HCT116 (cell line): ENCODE measurements at regions not wholly inside any gene's neighbourhood (a gene's known extent, or its start where the extent isn't known, plus 50 kb on each side); places are given as distances from the start of the nearest gene placed in this dataset.

Experiments
- ATAC-seq: fragments of 200-7000 bp; cut with Tn5 transposase; 2 replicates; pipeline ENCODE4 v1.9.1; 2020; ENCODE audit warnings: mild to moderate bottlenecking, moderate library complexity
- BruUV-seq: library from RNA; stranded (reverse); fragments of 400-500 nt; replicated peaks from 2 replicates; lab custom pipeline; 2021; lab: Mats Ljungman, UMichigan
- CTCF ChIA-PET: fragments of 300-600 bp; sonication (Branson Sonifier 250); formaldehyde crosslinking; loops from one replicate; lab custom pipeline; 2021; ENCODE audit warnings: antibody characterized with exemption; lab: Charles Lee
- POLR2A ChIA-PET: fragments of 300-600, 350-600 bp; sonication (Branson Sonifier 250); formaldehyde crosslinking; loops from one replicate; lab custom pipeline; 2021; ENCODE audit warnings: antibody characterized with exemption; lab: Charles Lee
- RAD21 ChIA-PET, 2 experiments: fragments of 300-600 bp; sonication (Branson Sonifier 250); formaldehyde crosslinking; loops; one replicate each; lab custom pipeline; 2023; ENCODE audit warnings: low total read pairs in 2 of 2; ENCODE audit not compliant: uncharacterized antibody in 2 of 2, unreplicated experiment in 2 of 2, low non-redundant PET in 1 of 2; lab: Charles Lee
- DNase-seq: peaks from one replicate; pipeline ENCODE4 v3.0.0-alpha.2; 2010; ENCODE audit warnings: low read depth, low spot score
- H2AFZ ChIP-seq: fragments of 200-600 bp; shearing (Covaris generic), sonication (generic); 2 replicates; pipeline ENCODE4 v1.6.1; 2017; ENCODE audit warnings: low read depth, mixed run types, mixed read lengths, antibody characterized with exemption, low read length; ENCODE audit not compliant: poor library complexity, severe bottlenecking
- H3K27ac ChIP-seq: 2 replicates; pipeline ENCODE4 v1.5.1; 2012; ENCODE audit warnings: low read depth, low read length
- H3K27me3 ChIP-seq: fragments of 200-600 bp; sonication (generic); 2 replicates; pipeline ENCODE4 v1.6.1; 2016; ENCODE audit warnings: mixed run types, low read length, mixed read lengths; ENCODE audit not compliant: insufficient read depth
- H3K36me3 ChIP-seq, 2 experiments: fragments of 200-500 bp in 1 of 2; fragments of 200-600 bp in 1 of 2; sonication (Bioruptor generic) in 1 of 2; sonication (generic) in 1 of 2; 2 replicates each; pipeline versions ENCODE4 v1.5.1 to v1.6.1; 2014 to 2016; ENCODE audit warnings: low read length in 2 of 2, inconsistent platforms in 1 of 2, mixed read lengths in 1 of 2, mixed run types in 1 of 2; ENCODE audit not compliant: insufficient read depth in 2 of 2, control insufficient read depth in 1 of 2
- H3K4me1 ChIP-seq, 2 experiments: fragments of 200-600 bp in 1 of 2; sonication (generic) in 1 of 2; 2 replicates each; pipeline versions ENCODE4 v1.5.1 to v1.6.1; 2012 to 2017; ENCODE audit warnings: low read length in 2 of 2, inconsistent platforms in 1 of 2, mild to moderate bottlenecking in 1 of 2, mixed read lengths in 1 of 2, mixed run types in 1 of 2, moderate library complexity in 1 of 2; ENCODE audit not compliant: insufficient read depth in 2 of 2, control insufficient read depth in 1 of 2
- H3K4me2 ChIP-seq: fragments of 200-600 bp; sonication (generic); 2 replicates; pipeline ENCODE4 v1.6.1; 2017; ENCODE audit warnings: mixed run types, low read length, mixed read lengths
- H3K4me3 ChIP-seq, 2 experiments: fragments of 200-600 bp in 1 of 2; sonication (generic) in 1 of 2; replicated peaks in 1 of 2; 2 replicates each; pipeline ENCODE4 v1.5.1; 2011 to 2016; ENCODE audit warnings: low read length in 2 of 2, control low read depth in 1 of 2, low read depth in 1 of 2, mild to moderate bottlenecking in 1 of 2, mixed read lengths in 1 of 2, mixed run types in 1 of 2
- H3K79me2 ChIP-seq: fragments of 200-600 bp; sonication (generic); 2 replicates; pipeline ENCODE4 v1.6.1; 2017; ENCODE audit warnings: mild to moderate bottlenecking, mixed run types, low read length, moderate library complexity, mixed read lengths; ENCODE audit not compliant: insufficient read depth
- H3K9ac ChIP-seq: fragments of 200-600 bp; sonication (generic); 2 replicates; pipeline ENCODE4 v1.6.1; 2016; ENCODE audit warnings: low read length, mixed read lengths
- H3K9me2 ChIP-seq: fragments of 200-600 bp; sonication (generic), shearing (Covaris generic); 2 replicates; pipeline ENCODE4 v1.6.1; 2017; ENCODE audit warnings: mixed run types, mild to moderate bottlenecking, moderate library complexity; ENCODE audit not compliant: insufficient read depth
- H3K9me3 ChIP-seq, 2 experiments: fragments of 200-500 bp in 1 of 2; fragments of 200-600 bp in 1 of 2; sonication (Bioruptor generic) in 1 of 2; sonication (generic) in 1 of 2; 2 replicates each; pipeline ENCODE4 v1.6.1; 2014 to 2017; ENCODE audit warnings: low read length in 2 of 2, mixed read lengths in 2 of 2, inconsistent platforms in 1 of 2, low read depth in 1 of 2, mild to moderate bottlenecking in 1 of 2, mixed run types in 1 of 2, moderate library complexity in 1 of 2; ENCODE audit not compliant: control insufficient read depth in 1 of 2, insufficient read depth in 1 of 2
- H4K20me1 ChIP-seq: fragments of 200-600 bp; sonication (generic), shearing (Covaris generic); 2 replicates; pipeline ENCODE4 v1.6.1; 2017; ENCODE audit warnings: mixed run types, mild to moderate bottlenecking, moderate library complexity; ENCODE audit not compliant: insufficient read depth
- CBX3 ChIP-seq: IDR thresholded peaks from 2 replicates; pipeline ENCODE4 v1.6.1; 2012; ENCODE audit warnings: low read depth
- CEBPB ChIP-seq: IDR thresholded peaks from 2 replicates; pipeline ENCODE4 v1.6.1; 2012; ENCODE audit warnings: low read depth
- EGR1 ChIP-seq: IDR thresholded peaks from 2 replicates; pipeline ENCODE4 v1.6.1; 2012; ENCODE audit warnings: low read depth
- ELF1 ChIP-seq: IDR thresholded peaks from 2 replicates; pipeline ENCODE4 v1.6.1; 2012; ENCODE audit warnings: low read depth, borderline replicate concordance
- EZH2 ChIP-seq: fragments of 200-600 bp; sonication (generic); IDR thresholded peaks from 2 replicates; pipeline ENCODE4 v1.6.1; 2017; ENCODE audit warnings: antibody characterized with exemption, mixed run types
- FOSL1 ChIP-seq: IDR thresholded peaks from 2 replicates; pipeline ENCODE4 v1.6.1; 2012; ENCODE audit warnings: low read depth
- POLR2AphosphoS5 ChIP-seq: IDR thresholded peaks from 2 replicates; pipeline ENCODE4 v1.6.1; 2011; ENCODE audit warnings: mild to moderate bottlenecking, low read depth, low read length, moderate library complexity
- SIN3A ChIP-seq: IDR thresholded peaks from 2 replicates; pipeline ENCODE4 v1.6.1; 2012; ENCODE audit warnings: low read depth
- SP1 ChIP-seq: IDR thresholded peaks from 2 replicates; pipeline ENCODE4 v1.6.1; 2012; ENCODE audit warnings: low read depth
- SRF ChIP-seq: IDR thresholded peaks from 2 replicates; pipeline ENCODE4 v1.6.1; 2012; ENCODE audit warnings: low read depth
- TCF7L2 ChIP-seq: IDR thresholded peaks from 2 replicates; pipeline ENCODE4 v1.7.0; 2011; ENCODE audit warnings: borderline replicate concordance, inconsistent platforms; ENCODE audit not compliant: insufficient read depth, insufficient read length; ENCODE audit errors: extremely low read depth
- YY1 ChIP-seq: IDR thresholded peaks from 2 replicates; pipeline ENCODE4 v1.6.1; 2011; ENCODE audit warnings: low read length, low read depth, moderate library complexity, mild to moderate bottlenecking; ENCODE audit not compliant: insufficient replicate concordance; ENCODE audit errors: extremely low read depth
- ZFX ChIP-seq: fragments of 450-650 bp; IDR thresholded peaks from 2 replicates; pipeline ENCODE4 v1.6.1; 2017
- ZNF274 ChIP-seq: fragments of 200-500 bp; sonication (Bioruptor generic); IDR thresholded peaks from 2 replicates; pipeline ENCODE4 v1.6.1; 2014; ENCODE audit warnings: mild to moderate bottlenecking, low read depth, low read length, inconsistent platforms
- intact Hi-C: fragments of 100-400 bp; cut with micrococcal nuclease; formaldehyde crosslinking; loops from 2 replicates; pipeline ENCODE4 v1.10.0; 2022
- TF ChIP-seq, protein P1 (sequence below): IDR thresholded peaks from 2 replicates; pipeline ENCODE4 v1.6.1; 2012; ENCODE audit warnings: low read depth
- TF ChIP-seq, protein P2 (sequence below): IDR thresholded peaks from 2 replicates; pipeline ENCODE4 v1.6.1; 2011; ENCODE audit warnings: mild to moderate bottlenecking, low read length, moderate library complexity; ENCODE audit not compliant: insufficient replicate concordance; ENCODE audit errors: extremely low read depth
- TF ChIP-seq, protein P3 (sequence below), 3 experiments: fragments of 200-600 bp in 1 of 3; sonication (generic) in 1 of 3; IDR thresholded peaks in 2 of 3; conservative IDR thresholded peaks in 1 of 3; 2 replicates each; pipeline ENCODE4 v1.5.1; 2012 to 2017; ENCODE audit warnings: low read depth in 2 of 3, low read length in 2 of 3, antibody characterized with exemption in 1 of 3, borderline replicate concordance in 1 of 3, control low read depth in 1 of 3, mild to moderate bottlenecking in 1 of 3, mixed read lengths in 1 of 3, mixed run types in 1 of 3, moderate library complexity in 1 of 3; ENCODE audit not compliant: insufficient read depth in 1 of 3
- TF ChIP-seq, protein P4 (sequence below): IDR thresholded peaks from 2 replicates; pipeline ENCODE4 v1.6.1; 2012
- TF ChIP-seq, protein P5 (sequence below): IDR thresholded peaks from 2 replicates; pipeline ENCODE4 v1.6.1; 2012

DNA sequence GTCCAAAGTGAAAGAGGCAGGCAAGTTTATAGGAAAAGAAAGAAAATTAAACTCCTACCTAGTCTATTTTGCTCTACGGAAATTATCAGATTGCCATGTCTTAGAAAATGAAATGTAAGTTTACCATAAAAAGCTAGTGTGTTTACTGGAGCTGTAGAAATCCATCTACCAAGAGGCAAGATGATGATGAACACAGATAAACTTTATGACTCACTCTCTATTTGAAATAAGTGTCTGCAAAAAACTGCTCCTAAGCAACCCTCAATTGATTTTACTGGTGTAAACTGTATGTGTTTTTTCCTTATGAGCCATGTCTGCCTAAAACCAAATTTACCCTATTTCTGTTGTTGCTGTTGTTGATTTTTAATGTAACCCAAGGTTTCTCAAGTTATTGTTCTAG lies 73.8 kb upstream of the TMEM106B start:
- CTCF ChIA-PET = no interaction called here
- POLR2A ChIA-PET = interaction anchor here (0.9 kb wide), 1 partner anchor 29 kb away, joined by 3 read pairs; no protein-coding TSS in a partner anchor
- DNase-seq = no peak
- ATAC-seq = no peak
- BruUV-seq = no TSS peak
- H3K9me2 ChIP-seq = no peaks in the 10 kb centered on the region
- intact Hi-C loops = no loop called here
- H3K9ac ChIP-seq = no peak overlapping the region
- RAD21 ChIA-PET = no interaction called here
- no peaks in the 10 kb centered on the region for H3K27me3 ChIP-seq
- H3K4me1 ChIP-seq = no peaks in the 10 kb centered on the region
- H3K79me2 ChIP-seq = no peaks in the 10 kb centered on the region
- H3K9me3 ChIP-seq = no peaks in the 10 kb centered on the region
- no peaks in the 10 kb centered on the region for H3K36me3 ChIP-seq
- H3K4me3 ChIP-seq = no peak overlapping the region
- no peaks in the 10 kb centered on the region for H4K20me1 ChIP-seq
- TF ChIP-seq, protein P1, sequence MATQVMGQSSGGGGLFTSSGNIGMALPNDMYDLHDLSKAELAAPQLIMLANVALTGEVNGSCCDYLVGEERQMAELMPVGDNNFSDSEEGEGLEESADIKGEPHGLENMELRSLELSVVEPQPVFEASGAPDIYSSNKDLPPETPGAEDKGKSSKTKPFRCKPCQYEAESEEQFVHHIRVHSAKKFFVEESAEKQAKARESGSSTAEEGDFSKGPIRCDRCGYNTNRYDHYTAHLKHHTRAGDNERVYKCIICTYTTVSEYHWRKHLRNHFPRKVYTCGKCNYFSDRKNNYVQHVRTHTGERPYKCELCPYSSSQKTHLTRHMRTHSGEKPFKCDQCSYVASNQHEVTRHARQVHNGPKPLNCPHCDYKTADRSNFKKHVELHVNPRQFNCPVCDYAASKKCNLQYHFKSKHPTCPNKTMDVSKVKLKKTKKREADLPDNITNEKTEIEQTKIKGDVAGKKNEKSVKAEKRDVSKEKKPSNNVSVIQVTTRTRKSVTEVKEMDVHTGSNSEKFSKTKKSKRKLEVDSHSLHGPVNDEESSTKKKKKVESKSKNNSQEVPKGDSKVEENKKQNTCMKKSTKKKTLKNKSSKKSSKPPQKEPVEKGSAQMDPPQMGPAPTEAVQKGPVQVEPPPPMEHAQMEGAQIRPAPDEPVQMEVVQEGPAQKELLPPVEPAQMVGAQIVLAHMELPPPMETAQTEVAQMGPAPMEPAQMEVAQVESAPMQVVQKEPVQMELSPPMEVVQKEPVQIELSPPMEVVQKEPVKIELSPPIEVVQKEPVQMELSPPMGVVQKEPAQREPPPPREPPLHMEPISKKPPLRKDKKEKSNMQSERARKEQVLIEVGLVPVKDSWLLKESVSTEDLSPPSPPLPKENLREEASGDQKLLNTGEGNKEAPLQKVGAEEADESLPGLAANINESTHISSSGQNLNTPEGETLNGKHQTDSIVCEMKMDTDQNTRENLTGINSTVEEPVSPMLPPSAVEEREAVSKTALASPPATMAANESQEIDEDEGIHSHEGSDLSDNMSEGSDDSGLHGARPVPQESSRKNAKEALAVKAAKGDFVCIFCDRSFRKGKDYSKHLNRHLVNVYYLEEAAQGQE = no peak
- TF ChIP-seq CBX3 (no peak), SP1 (no peak), SIN3A (no peak), ZFX (no peak), EZH2 (no peak), CEBPB (no peak), EGR1 (no peak), FOSL1 (no peak), SRF (no peak), POLR2AphosphoS5 (no peak), ZNF274 (no peak), TCF7L2 (no peak), YY1 (no peak), ELF1 (no peak)
- TF ChIP-seq, protein P2, sequence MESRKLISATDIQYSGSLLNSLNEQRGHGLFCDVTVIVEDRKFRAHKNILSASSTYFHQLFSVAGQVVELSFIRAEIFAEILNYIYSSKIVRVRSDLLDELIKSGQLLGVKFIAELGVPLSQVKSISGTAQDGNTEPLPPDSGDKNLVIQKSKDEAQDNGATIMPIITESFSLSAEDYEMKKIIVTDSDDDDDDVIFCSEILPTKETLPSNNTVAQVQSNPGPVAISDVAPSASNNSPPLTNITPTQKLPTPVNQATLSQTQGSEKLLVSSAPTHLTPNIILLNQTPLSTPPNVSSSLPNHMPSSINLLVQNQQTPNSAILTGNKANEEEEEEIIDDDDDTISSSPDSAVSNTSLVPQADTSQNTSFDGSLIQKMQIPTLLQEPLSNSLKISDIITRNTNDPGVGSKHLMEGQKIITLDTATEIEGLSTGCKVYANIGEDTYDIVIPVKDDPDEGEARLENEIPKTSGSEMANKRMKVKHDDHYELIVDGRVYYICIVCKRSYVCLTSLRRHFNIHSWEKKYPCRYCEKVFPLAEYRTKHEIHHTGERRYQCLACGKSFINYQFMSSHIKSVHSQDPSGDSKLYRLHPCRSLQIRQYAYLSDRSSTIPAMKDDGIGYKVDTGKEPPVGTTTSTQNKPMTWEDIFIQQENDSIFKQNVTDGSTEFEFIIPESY = no peak
- TF ChIP-seq, protein P3, sequence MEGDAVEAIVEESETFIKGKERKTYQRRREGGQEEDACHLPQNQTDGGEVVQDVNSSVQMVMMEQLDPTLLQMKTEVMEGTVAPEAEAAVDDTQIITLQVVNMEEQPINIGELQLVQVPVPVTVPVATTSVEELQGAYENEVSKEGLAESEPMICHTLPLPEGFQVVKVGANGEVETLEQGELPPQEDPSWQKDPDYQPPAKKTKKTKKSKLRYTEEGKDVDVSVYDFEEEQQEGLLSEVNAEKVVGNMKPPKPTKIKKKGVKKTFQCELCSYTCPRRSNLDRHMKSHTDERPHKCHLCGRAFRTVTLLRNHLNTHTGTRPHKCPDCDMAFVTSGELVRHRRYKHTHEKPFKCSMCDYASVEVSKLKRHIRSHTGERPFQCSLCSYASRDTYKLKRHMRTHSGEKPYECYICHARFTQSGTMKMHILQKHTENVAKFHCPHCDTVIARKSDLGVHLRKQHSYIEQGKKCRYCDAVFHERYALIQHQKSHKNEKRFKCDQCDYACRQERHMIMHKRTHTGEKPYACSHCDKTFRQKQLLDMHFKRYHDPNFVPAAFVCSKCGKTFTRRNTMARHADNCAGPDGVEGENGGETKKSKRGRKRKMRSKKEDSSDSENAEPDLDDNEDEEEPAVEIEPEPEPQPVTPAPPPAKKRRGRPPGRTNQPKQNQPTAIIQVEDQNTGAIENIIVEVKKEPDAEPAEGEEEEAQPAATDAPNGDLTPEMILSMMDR (IDR thresholded peaks at IDR 0.05 in 2 of 3, conservative IDR thresholded peaks at IDR 0.05 in 1 of 3; ENCODE audit: borderline replicate concordance in 1 of 3, insufficient read depth in 1 of 3, low read depth in 2 of 3, low read length in 2 of 3) = no peak
- TF ChIP-seq, protein P4, sequence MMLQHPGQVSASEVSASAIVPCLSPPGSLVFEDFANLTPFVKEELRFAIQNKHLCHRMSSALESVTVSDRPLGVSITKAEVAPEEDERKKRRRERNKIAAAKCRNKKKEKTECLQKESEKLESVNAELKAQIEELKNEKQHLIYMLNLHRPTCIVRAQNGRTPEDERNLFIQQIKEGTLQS = no peak
- TF ChIP-seq, protein P5, sequence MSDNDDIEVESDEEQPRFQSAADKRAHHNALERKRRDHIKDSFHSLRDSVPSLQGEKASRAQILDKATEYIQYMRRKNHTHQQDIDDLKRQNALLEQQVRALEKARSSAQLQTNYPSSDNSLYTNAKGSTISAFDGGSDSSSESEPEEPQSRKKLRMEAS = no peak
- TF ChIP-seq, all 23 proteins: peak for 0
- H3K27ac ChIP-seq = no peak overlapping the region
- no peak overlapping the region for H2AFZ ChIP-seq
- H3K4me2 ChIP-seq = no peak overlapping the region
